Activated CD4-positive, alpha-beta T cell treated with anti-CD3 and anti-CD28 coated beads, Interleukin-2, Interleukin-6, amounts not matched to agents 100 ng/mL and 50 ng/mL, durations not matched to agents 16 hours and 8 hours (primary cell): ENCODE measurements at regions not wholly inside any gene's neighbourhood (a gene's known extent, or its start where the extent isn't known, plus 50 kb on each side); places are given as distances from the start of the nearest gene placed in this dataset.

Experiments
- DNase-seq: peaks from one replicate; pipeline ENCODE4 v3.0.0-alpha.2; 2020

DNA sequence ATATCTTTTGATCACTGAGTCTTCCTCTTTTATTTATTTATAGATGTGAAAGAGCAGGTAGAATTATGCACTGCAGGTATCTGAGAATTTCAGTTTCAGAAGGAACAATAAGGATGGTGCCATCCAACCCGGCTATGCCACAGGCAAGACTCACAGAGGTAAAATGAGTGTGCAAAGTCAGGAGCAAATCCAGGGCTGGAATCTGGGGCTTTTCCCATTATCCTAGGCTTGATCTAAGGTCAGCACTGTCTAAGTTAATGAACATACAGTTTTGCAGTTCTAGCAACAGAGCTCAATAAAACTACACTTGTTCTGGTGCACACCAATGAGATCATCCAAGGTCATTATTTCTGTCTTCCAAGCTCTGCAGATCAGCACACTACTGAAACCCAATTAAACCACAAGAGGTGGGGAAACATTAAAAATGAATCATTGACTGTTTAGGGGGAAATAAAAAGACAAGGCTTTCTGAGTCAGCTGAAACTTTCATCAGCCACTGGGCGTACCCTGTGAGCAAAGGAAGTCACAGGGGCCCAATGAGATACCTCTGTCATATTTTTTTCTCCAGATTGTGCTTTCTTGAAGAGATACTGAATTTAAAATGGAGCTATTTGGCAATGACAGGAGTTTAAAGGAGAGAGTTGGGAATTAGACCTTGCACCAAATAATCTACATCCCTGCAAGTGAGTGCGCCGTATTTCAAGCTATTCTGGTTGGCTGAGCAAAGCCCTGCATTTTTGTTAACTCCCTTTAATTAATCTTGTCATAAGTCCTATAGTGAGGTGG lies 662.2 kb upstream of the ZNF608 start:
- peak; percentile 23 for DNase-seq

DNA sequence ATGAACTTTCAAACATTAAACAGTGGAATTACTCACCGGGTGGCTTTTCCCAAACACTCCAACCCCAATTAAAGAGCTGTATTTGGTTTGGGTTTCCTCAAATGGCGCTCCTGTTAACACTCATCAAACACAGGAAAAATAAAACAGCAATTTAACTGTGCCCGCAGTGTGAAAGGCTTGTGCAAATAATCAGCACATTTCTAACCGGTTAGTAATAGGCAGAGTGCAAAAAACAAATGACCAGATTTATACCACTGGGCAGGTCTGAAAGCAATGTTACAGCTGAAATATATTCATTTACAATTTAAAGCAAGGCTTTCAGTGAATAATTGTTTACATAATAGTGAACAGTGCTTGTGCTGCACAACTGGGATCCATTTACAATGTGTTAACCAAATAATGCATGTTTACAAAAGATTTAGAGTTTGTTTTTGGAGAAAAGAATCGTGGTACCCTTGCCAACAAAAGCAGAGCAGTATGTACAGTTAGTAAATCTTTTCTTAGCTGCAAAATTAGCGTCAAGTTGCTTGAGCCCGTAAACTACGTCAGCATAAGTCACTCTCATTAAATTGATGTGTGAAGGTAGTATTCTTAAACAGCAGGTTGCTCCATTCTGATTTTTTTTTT lies 662.9 kb upstream of the ZNF608 start:
- DNase-seq = no peak

DNA sequence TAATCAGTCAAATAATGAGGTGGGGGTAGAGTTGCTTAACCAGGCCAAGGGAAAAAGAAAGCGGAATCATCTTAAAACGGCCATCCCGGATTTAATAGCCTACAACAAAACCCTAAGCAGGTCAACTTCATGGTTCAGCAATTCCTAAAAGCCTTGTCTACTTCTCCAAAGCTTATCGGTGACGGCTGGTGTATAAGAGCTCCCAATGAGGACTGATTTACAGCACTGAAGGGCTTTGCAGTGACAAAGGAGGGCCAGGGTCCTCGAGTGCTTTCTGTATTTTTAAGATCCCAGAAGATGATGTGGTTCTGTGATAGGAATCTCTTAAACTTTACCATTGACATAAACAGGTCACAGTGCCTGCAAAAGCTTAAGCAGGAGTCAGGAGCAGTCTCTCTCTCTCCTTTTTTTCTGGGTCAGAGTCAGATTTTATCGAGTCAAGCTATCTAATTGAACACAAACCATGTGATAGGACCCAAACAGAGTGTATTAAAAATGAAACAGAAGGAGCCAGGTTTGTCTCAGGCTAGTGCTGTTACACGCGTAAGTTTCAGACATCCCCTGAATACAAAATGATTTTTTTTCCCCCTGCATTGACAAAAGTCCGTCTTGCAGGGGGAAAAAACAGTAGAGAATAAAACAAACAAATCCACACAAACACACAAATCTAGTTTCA lies 663.6 kb upstream of the ZNF608 start:
- DNase-seq = no peak

DNA sequence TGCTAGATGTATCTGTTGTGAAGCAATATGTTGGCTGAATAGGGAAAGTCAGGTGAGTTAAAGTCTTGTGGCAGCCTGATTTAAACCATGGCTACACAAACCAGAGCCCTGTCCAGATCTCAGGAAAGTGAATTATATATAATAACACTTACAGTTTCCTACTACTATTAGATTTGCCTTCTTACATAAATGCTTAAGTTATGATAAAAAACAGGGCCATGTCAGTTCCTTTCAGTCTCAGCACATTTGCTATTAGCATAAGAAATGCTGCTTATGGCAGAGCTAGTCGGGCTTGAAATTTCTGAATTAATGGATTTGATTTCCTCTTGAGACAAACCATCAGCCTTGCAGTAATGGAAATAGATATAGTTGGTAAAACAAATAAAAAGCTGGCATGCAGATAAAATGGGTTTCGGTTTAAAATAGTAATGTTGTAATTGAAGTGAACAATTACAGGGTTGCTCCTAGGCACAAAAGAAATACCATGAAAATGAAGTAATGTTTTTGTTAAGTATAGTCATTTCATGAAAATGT lies 664.2 kb upstream of the ZNF608 start:
- no peak for DNase-seq

DNA sequence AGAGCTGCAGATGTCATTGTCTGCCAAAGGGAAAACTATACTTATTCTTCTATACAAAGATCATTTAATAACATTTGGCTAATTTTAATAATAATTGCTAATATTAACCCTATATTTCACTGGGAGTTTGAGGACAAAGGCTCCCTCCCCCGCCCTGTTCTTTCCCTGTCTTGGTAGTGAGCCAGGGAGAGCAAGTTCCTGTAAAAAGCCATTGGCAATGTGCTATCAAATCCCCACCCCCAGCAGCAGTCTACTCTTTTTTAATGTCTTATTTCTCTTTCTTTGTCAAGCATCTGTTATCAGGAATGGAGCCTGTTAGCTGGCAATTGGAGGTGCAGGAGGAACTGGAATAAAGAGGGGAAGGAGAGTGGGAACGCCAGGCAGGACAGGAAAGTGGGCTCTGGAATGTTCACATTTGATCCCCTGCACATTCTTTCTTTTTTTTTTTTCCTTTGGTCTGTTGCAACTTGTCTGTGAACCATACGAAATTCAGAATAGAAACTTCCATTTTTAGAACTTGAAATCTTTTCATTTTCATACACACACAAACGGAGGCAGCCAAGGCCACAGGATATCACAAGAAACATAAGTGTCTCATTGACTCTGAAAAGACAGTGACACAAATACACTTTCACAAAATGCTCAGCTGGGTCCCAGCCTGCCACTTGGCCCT lies 664.8 kb upstream of the ZNF608 start:
- no peak for DNase-seq

DNA sequence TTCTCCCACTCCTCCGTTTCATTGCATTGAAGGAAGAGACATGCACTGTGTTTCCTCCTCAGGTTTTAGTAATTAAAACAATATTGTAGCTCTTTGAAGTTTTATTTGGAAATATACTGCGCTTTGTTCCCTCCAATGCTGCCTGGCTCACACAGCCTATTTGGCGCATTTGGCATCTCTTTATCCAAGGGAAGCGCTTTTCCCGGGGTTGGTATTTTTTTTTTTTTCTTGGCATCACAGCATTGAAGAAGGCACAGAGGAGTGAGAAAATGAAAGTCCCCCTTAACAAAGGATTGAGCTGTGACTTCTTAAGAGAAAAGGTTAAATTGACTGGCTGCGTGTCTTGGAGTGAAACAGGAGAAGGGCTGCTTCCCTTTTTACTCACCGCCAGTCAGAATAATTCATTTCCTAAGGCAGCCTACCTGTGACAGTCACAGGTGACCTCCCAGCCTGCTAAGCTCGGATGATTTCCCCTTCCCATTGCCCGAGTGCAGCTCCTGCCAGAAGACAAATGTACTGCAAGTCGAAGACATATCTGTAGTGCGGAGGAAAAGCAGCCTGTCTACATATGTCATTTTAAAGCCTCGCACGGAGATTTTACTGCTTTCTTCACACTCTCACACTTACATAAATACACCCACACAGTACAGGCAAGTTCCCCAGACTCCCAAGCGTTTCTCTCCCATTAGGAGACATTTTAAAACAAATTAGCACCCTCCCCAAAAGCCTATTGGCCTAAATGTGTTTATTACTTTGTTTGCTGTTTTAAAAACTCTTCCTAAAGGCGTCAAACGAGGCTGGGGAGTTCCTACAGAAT lies 665.5 kb upstream of the ZNF608 start:
- DNase-seq = no peak

DNA sequence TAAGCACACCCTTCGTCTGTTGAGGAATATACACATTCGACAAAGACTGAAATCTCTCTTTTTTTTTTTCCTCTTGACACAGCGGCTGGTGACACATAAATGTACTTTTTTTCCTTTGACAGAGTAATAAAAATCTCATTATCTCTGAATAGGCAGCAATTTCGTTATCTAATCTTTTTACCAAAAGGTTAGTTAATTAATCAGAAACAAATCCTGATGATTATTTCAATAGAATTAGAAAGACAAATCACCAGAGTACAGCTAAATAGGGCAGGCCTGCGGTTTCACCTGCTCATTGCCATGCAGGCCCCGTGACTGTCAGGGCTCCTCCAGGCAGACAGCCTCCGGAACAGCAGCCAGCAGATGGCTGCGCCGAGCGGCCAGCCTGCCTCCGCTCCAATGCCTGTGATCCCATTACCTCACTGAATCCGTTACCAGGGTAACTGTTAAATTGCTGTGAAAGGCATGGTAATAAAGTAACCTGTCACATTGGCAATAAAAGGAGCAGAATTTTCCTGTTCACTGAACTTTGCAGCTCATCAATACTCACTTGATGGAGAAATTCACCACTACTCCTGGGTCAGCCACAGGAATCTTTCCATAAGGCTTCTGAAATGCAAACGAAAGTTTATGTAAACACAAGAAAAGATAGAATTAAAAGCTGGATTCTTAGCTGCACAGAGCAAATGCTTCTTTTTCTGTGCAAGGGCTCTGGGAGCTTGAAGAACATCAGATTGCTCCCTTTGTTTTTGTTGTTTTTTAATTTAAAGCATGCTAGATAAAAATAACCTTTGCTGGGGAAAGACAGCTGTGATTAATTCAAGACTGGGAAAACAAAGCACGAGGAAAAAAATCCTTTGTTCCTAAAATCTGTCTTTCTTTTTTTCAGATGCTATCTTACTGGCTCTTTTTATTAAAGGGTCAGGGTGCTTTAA lies 666.4 kb upstream of the ZNF608 start:
- no peak for DNase-seq

DNA sequence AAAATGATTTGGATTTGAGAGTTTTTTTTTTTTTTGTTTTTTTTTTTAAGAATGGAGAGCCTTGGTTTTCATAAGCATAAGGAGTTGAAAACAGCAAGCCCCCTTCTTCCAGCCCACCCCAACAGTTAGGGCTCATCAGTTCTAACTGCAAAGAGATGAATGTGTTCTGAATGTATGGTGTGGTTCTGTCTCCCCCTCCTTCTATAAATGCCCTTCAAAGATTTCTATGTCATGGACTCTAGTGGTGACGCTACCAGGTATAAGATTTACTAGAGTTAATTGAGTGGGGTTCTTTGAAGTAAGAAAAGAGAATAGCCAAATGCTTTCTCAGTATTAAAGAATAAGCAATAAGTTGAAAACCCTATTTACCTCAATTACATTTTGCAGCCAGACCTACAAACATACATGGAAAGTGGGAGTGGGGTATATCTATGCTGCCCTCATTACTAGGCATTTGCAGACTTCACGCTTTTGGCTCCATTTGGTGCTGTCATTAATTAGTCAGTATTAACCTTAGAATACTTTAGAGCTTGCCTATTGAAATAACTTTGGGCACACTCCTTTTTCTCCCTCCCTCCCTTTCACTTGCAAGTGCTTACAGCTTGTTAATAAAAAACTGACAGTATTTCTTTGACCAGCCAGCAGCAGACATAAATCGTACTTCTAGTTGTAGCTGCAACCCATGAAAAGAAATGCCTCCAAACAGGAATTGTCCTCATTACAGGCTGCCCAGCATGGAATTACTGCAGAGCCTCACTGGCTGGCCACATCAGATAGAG lies 667.2 kb upstream of the ZNF608 start:
- DNase-seq = no peak

DNA sequence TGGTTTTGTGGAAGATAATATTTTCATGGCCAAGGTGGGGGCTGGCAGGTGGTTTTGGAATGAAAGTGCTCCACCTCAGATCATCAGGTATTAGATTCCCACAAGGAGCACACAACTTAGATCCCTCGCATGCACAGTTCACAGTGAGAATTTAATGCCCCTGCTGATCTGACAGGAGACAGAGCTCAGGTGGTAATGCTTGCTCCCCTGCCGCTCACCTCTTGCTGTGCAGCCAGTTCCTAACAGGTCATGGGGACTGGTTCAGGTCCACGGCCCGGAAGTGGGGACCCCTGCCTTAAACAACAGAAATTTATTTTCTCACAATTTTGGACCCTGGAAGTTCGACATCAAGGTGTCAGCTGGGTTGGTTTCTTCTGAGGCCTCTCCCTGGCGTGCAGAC lies 668.7 kb upstream of the ZNF608 start:
- DNase-seq = no peak

DNA sequence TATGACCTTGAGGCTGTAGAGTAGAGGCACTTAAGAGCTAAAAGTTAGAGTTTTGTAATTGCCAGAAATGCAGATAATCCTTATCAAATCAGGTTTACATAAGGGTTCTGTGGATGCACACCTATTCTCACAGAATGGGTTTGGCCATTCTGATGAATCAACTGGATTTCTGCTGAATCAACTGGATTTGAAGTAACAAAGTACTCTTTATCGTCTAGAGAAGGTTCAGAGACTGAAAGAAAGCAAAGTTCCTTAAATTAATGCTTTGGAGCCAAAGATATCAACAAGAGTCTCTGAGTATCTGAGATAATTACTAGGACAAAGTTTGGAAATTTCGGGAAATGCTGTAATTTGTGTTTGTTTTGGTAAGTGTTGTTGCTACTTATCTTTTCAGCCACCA lies 669.6 kb upstream of the ZNF608 start:
- no peak for DNase-seq

DNA sequence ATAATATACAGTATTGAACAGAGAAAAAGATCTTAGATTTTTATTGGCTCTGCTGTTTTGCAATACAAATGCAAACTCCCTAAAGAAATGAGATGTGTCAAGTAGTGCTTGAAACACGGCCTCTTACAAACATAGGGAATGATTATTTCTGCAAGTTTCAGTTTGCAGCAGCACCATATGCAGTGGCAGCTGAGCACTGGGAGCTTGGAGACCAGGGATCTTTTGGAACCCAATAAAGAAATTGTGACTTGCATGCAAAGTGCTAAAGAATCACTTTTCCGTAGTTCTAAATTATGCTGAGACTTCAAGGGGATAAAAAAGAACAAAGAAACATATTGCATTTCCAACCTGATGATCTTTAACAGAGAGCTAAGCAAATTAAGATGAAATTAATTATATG lies 674.6 kb upstream of the ZNF608 start:
- no peak for DNase-seq

DNA sequence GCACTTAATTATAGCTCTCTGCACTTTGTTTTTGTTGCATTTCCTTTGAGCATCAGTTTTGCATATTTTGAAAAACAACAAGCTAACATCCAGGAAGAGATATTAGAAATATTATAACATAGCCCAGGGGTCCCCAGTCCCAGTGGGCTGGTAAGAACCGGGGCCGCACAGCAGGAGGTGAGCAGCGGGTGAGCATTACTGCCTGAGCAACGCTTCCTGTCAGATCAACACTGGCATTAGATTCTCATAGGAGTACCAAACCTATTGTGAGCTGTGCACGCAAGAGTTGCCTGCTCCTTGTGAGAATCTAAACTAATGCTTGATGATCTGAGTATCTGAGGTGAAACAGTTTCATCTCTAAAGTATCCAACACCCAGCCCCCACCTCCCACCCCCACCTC lies 675.9 kb upstream of the ZNF608 start:
- DNase-seq = no peak

DNA sequence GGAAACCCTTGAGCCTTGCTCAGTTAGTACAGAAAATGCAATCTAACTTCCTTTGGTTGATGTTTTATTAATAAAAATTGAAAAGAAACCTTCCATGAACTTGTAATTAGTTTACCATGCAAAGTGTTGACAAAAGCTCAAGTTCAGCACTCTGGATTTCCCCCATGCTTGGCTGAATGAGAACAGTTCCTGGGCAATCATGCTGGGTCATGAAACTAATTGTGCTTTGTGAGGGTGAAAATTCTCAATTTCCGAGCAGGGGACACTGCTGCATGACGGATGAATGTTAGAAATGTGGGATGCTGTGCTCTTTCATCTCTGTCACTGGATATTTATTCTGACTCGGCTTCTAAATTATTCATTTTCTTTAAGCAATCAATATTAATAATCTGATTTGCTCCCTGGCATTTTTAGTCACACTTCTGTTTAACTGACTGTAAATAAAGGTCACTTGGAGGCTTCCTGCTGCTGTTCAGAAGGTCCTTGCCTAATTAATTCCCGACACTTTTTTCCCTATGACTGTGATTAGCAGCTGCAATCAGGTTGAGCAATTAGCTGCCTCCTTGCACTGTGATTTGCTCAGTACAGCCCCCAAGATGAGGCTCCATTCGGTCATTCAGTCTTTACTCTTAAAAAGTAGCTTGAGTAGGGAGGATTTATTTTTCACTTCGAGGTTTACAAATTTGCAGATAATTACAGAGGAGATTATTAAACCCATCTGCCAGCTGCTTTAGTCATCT lies 678.1 kb upstream of the ZNF608 start:
- DNase-seq = no peak

DNA sequence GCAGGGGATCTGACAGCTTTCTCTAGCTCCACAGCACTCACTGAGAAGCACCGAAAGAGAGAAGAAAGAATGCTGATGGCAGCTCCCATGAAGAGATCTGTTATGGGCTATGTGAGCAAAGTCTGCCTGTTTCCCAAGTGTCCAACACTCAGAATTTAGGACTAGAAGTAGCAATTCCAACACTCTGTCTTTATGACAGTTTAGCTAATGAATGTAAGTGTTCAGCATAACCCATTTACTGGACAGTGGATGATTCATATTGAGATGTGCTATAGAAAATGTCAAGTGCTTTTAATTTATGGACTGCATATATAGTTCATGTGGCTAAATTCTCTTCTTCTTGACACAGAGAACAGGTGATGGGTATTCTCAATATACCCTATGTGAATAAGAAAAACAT lies 683.1 kb upstream of the ZNF608 start:
- DNase-seq = no peak

DNA sequence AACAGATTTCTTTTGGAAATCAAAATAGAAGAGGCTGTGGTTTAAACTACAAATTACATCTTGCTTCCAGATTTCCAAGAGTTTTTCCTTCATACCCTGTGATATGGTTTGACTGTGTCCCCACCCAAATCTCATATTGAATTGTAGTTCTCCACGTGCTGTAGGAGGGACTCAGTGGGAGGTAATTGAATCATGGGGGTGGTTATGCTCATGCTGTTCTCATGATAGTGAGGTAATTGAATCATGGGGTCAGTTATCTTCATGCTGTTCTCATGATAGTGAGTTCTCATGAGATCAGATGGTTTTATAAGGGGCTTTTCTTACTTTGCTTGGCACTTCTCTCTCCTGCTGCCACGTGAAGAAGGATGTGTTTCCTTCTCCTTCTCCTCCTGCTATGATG lies 687.0 kb upstream of the ZNF608 start:
- DNase-seq = no peak

DNA sequence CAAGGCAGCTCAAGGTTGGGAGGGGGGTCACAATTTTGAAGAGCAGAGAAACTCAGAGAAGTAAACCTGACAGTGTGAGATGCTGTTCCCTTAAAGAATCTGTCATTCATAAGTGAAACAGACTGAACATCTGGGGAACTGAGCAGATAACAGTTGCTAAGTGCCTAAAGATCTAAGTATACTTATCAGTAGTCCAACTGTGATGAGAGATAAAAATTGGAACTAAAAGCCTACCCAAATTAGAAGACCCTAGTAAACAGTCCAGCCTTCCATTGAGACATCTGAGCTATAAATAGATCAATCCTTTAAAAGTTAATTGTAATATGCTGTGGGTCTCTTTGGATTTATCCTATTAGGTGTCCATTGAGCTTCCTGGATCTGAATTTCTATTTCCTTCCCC lies 692.8 kb upstream of the ZNF608 start:
- no peak for DNase-seq

DNA sequence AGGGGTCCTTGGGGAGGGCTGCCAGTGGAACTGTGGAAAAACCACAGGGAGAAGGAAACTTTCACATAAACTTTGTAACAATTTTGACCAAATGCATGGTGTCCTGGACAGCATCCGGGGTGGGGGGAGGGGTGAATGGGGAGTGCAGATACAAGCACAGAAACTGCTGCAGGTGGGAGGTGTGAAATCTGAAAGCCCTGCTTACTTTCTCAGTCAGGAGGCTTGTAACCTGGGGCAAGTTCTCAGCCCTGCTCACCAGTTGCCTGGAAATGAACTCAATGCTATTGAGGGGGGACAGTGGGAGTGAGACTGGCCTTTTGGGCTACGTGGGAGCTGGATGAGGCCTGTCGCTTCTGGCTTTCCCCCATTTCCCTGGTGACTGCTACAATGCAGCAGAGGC lies 694.5 kb upstream of the ZNF608 start:
- DNase-seq = no peak

DNA sequence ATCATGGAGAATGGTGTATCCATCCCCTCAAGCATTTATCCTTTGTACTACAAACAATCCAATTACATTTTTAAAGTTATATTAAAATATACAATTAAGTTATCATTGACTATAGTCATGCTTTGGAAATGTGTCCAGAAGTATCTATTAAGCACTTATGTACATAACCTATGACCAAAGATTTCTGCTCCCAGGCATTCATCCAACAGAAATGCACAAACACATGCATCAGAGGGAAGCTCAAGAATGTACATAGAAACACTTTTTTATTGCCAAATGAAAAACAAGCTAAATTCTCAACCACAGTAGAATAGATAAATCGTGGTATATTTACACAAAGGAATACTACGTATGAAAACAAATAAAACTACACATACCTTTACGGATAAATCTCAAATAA lies 700.5 kb upstream of the ZNF608 start:
- no peak for DNase-seq

DNA sequence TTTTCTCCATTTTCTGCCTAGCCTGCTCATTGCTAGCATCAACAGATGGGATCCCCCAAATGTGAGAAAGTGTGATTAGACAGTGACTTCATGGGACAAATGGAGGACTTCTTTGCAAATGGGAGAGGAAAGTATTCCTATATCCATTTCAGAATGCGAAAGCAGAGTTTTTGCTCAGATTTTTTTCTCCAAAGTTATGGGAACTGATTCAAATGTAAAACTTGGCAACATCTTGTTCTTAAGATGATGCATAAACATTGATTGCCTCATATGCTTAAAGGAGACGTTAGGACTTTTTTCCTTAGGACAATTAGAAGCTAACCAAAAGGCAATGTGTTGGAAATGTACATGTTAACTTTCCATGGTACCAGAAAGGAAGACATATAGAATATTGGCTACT lies 704.3 kb upstream of the ZNF608 start:
- DNase-seq = no peak

DNA sequence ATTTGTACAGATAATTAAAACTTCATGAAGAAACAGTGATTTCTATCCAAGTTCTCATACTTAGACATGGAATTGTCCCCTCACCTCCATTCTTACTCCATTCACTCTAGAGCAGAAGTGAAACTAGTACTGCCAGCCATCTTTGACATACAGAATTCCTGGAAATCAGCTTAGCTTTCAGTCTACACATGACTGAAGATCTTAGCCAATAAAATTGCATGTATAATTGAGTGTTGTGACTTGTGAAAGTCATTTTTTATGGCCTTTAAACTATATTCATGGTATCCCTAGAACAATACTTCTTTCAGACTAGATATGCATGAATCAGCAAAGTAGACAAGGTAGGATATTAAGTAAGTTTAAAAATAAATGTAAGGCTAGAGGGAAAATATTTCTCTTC lies 705.2 kb upstream of the ZNF608 start:
- no peak for DNase-seq
